Esophagus muscularis mucosa (tissue), 4 donors: ENCODE measurements at regions not wholly inside any gene's neighbourhood (a gene's known extent, or its start where the extent isn't known, plus 50 kb on each side); places are given as distances from the start of the nearest gene placed in this dataset.
A peak's percentile ranks its signal among the peaks of the same experiment; 100 is the strongest.

ENCODE experiments used
- DNase-seq: peaks from one replicate; pipeline ENCODE4 v3.0.0-alpha.2; 2017; ENCODE audit errors: extremely low spot score
- H3K27ac ChIP-seq, 4 donors: fragments of 200-600 bp; sonication (generic); replicated peaks in 1 of 4; 1 replicate in 3 of 4; 2 replicates in 1 of 4; pipeline ENCODE4 v1.5.1; 2016 to 2019; ENCODE audit warnings: mild to moderate bottlenecking in 1 of 4
- H3K27me3 ChIP-seq, 4 donors: fragments of 200-600 bp; sonication (generic); one replicate each; pipeline versions ENCODE4 v1.5.1 to v1.6.0; 2016 to 2019
- H3K36me3 ChIP-seq, 4 donors: fragments of 200-600 bp; sonication (generic); one replicate each; pipeline ENCODE4 v1.5.1; 2016 to 2019
- H3K4me1 ChIP-seq, 4 donors: fragments of 200-600 bp; sonication (generic); one replicate each; pipeline ENCODE4 v1.5.1; 2016 to 2019
- H3K4me3 ChIP-seq, 4 donors: fragments of 200-600 bp; sonication (generic); 1 replicate in 2 of 4; 2 replicates in 2 of 4; pipeline ENCODE4 v1.5.1; 2016 to 2019; ENCODE audit warnings: mild to moderate bottlenecking in 4 of 4, moderate library complexity in 1 of 4
- H3K9me3 ChIP-seq, 4 donors: fragments of 200-600 bp; sonication (generic); 1 replicate in 3 of 4; 2 replicates in 1 of 4; pipeline ENCODE4 v1.5.1; 2016 to 2019
- EP300 ChIP-seq: sonication (generic); formaldehyde crosslinking; IDR thresholded peaks from one replicate; pipeline ENCODE4 v1.6.1; 2017; ENCODE audit warnings: antibody characterized with exemption
- POLR2A ChIP-seq: fragments of 450-650 bp; IDR thresholded peaks from one replicate; pipeline ENCODE4 v1.6.1; 2017; ENCODE audit warnings: antibody characterized with exemption, moderate library complexity, mild to moderate bottlenecking, low read depth
- POLR2AphosphoS5 ChIP-seq, 2 donors: sonication (generic); formaldehyde crosslinking; IDR thresholded peaks; one replicate each; pipeline ENCODE4 v1.6.1; 2017; ENCODE audit warnings: antibody characterized with exemption in 2 of 2
- WGBS: methylation state at CpG from one replicate; pipeline ENCODE4 v1.1.5; 2018; 5-methylcytosine and 5-hydroxymethylcytosine counted together
- intact Hi-C: fragments of 100-400 bp; cut with DNase I; formaldehyde crosslinking; loops from one replicate; pipeline ENCODE4 v1.15.1; 2023
- TF ChIP-seq, protein P1 (sequence below), 3 experiments: fragments of 200-600 bp in 2 of 3; fragments of 450-650 bp in 1 of 3; sonication (generic) in 2 of 3; IDR thresholded peaks; one replicate each; pipeline ENCODE4 v1.5.1; 2017 to 2019; ENCODE audit warnings: antibody characterized with exemption in 3 of 3, mild to moderate bottlenecking in 2 of 3, moderate library complexity in 1 of 3

- WGBS: 61% methylated on average over 2 of the region's 2 CpGs
- DNase-seq: no peak
- intact Hi-C loops: no loop called here
- no peak overlapping the region for H3K4me3 ChIP-seq
- TF ChIP-seq POLR2A (no peak), EP300 (no peak), POLR2AphosphoS5 (IDR thresholded peaks at IDR 0.05) (no peak)
- TF ChIP-seq, protein P1, sequence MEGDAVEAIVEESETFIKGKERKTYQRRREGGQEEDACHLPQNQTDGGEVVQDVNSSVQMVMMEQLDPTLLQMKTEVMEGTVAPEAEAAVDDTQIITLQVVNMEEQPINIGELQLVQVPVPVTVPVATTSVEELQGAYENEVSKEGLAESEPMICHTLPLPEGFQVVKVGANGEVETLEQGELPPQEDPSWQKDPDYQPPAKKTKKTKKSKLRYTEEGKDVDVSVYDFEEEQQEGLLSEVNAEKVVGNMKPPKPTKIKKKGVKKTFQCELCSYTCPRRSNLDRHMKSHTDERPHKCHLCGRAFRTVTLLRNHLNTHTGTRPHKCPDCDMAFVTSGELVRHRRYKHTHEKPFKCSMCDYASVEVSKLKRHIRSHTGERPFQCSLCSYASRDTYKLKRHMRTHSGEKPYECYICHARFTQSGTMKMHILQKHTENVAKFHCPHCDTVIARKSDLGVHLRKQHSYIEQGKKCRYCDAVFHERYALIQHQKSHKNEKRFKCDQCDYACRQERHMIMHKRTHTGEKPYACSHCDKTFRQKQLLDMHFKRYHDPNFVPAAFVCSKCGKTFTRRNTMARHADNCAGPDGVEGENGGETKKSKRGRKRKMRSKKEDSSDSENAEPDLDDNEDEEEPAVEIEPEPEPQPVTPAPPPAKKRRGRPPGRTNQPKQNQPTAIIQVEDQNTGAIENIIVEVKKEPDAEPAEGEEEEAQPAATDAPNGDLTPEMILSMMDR (IDR thresholded peaks at IDR 0.05): no peak
- peaks cover 0 to 7% (median 1%) of the 10 kb centered on the region in 4 donors for H3K9me3 ChIP-seq
- no peaks in the 10 kb centered on the region for H3K4me1 ChIP-seq
- H3K36me3 ChIP-seq: no peaks in the 10 kb centered on the region
- H3K27ac ChIP-seq: no peak overlapping the region
- peaks cover 0 to 64% (median 3%) of the 10 kb centered on the region in 4 donors for H3K27me3 ChIP-seq
Observed at GRCh38 chr22:22418957-22419356, 89.6 kb downstream of the ZNF280B start.

DNA sequence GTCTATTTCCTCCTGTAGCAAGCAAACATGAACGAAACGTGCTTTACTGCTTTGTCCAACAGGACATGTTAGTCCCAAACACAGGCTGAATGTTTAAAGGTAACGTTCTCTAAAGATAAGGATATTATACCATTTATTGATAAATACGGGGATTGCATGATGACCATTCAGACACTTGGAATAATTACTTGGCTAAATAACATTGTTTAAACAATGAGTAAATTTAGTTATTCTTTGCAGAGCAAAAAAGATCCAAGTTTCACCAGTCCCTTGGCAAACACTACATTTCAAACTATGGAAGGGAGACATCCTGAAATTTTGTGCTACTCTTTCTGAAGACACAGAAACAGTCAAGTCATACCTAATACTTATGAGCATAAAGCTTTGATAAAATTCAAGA is 88.0 kb downstream of the ZNF280B start:
- WGBS: 72% methylated on average over 4 of the region's 4 CpGs
- Histone ChIP-seq H3K27me3 (peaks cover 0 to 64% (median 3%) of the 10 kb centered on the region in 4 donors), H3K9me3 (peaks cover 0 to 7% (median 1%) of the 10 kb centered on the region in 4 donors), H3K27ac (no peak overlapping the region), H3K4me1 (no peaks in the 10 kb centered on the region), H3K4me3 (no peak overlapping the region), H3K36me3 (no peaks in the 10 kb centered on the region)
- TF ChIP-seq, protein P1 (IDR thresholded peaks at IDR 0.05): no peak
- no peak for TF ChIP-seq POLR2AphosphoS5 (IDR thresholded peaks at IDR 0.05)
- TF ChIP-seq POLR2A: no peak
- TF ChIP-seq EP300: no peak
- intact Hi-C loops: no loop called here
- no peak for DNase-seq

DNA sequence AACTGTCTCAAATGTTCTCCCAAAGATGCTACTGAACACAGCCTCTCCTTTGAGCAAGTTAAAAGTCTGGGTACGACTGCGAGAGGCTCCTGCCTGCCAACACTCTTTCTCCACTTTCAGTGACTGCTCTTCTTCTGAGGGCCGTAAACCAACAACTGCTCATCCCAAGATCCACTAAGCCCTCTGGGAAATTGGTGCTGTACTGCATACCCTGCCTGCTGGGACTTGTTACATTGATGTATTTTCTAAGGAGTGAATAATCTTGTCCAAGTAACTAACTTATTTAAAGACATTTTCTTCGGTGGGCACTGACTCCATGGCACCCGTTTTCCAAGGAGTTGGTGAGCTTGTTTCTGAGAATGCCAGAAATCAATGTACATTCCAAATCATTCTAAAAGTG is 87.2 kb downstream of the ZNF280B start:
- no peaks in the 10 kb centered on the region for H3K36me3 ChIP-seq
- peak; percentile 84 for DNase-seq
- H3K4me1 ChIP-seq: no peaks in the 10 kb centered on the region
- H3K9me3 ChIP-seq: peaks cover 0 to 7% (median 1%) of the 10 kb centered on the region in 4 donors
- H3K4me3 ChIP-seq: no peak overlapping the region
- no peak overlapping the region for H3K27ac ChIP-seq
- intact Hi-C loops: no loop called here
- no peak for TF ChIP-seq POLR2AphosphoS5 (IDR thresholded peaks at IDR 0.05)
- no peak for TF ChIP-seq EP300
- no peak for TF ChIP-seq POLR2A
- TF ChIP-seq, protein P1 (IDR thresholded peaks at IDR 0.05): no peak
- 73% methylated on average over 5 of the region's 5 CpGs for WGBS
- H3K27me3 ChIP-seq: peaks cover 0 to 64% (median 2%) of the 10 kb centered on the region in 4 donors

DNA sequence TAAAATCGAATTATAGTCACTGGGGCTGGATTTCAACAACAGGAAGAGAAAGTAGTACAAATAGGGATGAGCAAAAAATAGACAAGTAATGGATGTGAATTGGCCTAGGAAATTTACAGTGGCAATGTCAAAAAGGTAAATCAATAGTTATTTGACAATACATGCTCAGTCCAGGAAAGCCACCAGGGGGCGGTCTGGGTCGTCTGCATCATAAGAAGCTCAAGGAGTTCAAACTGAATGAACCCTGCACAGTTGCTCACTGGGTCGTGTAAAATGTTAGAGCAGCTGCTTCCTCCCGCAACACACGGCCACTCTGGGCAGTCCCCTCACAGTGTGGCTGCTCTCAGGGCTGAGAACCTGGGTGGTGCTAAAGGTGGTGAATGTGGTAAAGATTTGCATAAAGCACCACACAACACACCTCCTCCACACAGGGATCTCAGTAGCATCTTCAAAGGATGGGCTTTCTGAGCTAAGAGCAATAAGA is 85.9 kb downstream of the ZNF280B start:
- H3K9me3 ChIP-seq: peaks cover 0 to 7% (median 1%) of the 10 kb centered on the region in 4 donors
- no peak overlapping the region for H3K4me3 ChIP-seq
- H3K27me3 ChIP-seq: peaks cover 0 to 63% (median 0%) of the 10 kb centered on the region in 4 donors
- intact Hi-C loops: no loop called here
- peak; percentile 93 for DNase-seq
- no peaks in the 10 kb centered on the region for H3K36me3 ChIP-seq
- TF ChIP-seq POLR2AphosphoS5 (IDR thresholded peaks at IDR 0.05): no peak
- TF ChIP-seq, protein P1 (IDR thresholded peaks at IDR 0.05): peak; percentile 18 to 57 (median 43)
- 3% methylated on average over 6 of the region's 6 CpGs for WGBS
- no peaks in the 10 kb centered on the region for H3K4me1 ChIP-seq
- H3K27ac ChIP-seq: no peak overlapping the region

- H3K4me3 ChIP-seq: no peak overlapping the region
- 75% methylated on average over 3 of the region's 3 CpGs for WGBS
- intact Hi-C loops: no loop called here
- peaks cover 0 to 64% (median 0%) of the 10 kb centered on the region in 4 donors for H3K27me3 ChIP-seq
- H3K36me3 ChIP-seq: no peaks in the 10 kb centered on the region
- TF ChIP-seq, protein P1 (IDR thresholded peaks at IDR 0.05): no peak
- TF ChIP-seq POLR2A (no peak), EP300 (no peak), POLR2AphosphoS5 (IDR thresholded peaks at IDR 0.05) (no peak)
- no peak overlapping the region for H3K27ac ChIP-seq
- H3K9me3 ChIP-seq: peaks cover 0 to 2% (median 0%) of the 10 kb centered on the region in 4 donors
- H3K4me1 ChIP-seq: no peaks in the 10 kb centered on the region
- peak; percentile 4 for DNase-seq
Observed at GRCh38 chr22:22423681-22424080, 84.9 kb downstream of the ZNF280B start.
